NCI-H2107 treated with DMSO at 0.1 percent for 48 hours (cell line): ENCODE measurements at regions not wholly inside any gene's neighbourhood (a gene's known extent, or its start where the extent isn't known, plus 50 kb on each side); places are given as distances from the start of the nearest gene placed in this dataset.

Experiments used
- DNase-seq: peaks from one replicate; lab custom pipeline; 2025; ENCODE audit not compliant: unreplicated experiment; lab: John Stamatoyannopoulos, UW

DNA sequence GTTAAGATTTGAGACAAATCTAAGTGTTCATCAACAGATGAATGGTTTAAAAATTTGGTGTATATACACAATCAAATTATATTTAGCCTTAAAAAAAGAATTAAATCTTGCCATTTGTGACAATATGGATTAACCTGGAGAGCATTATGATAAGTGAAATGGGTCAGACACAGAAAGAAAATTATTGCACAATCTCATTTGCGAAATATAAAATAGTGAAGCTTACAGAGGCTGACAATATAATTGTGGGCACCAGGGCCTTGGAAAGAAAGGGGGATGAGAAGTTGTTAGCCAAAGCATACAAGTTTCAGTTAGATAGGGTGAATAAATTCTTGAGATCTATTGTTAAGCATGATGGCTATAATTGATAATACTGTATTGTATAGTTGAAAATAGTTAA, 883.0 kb downstream of the TECRL start:
- DNase-seq: no peak

GRCh38 chr4:63524764-63525163, 884.5 kb downstream of the TECRL start:
- DNase-seq: no peak

DNA sequence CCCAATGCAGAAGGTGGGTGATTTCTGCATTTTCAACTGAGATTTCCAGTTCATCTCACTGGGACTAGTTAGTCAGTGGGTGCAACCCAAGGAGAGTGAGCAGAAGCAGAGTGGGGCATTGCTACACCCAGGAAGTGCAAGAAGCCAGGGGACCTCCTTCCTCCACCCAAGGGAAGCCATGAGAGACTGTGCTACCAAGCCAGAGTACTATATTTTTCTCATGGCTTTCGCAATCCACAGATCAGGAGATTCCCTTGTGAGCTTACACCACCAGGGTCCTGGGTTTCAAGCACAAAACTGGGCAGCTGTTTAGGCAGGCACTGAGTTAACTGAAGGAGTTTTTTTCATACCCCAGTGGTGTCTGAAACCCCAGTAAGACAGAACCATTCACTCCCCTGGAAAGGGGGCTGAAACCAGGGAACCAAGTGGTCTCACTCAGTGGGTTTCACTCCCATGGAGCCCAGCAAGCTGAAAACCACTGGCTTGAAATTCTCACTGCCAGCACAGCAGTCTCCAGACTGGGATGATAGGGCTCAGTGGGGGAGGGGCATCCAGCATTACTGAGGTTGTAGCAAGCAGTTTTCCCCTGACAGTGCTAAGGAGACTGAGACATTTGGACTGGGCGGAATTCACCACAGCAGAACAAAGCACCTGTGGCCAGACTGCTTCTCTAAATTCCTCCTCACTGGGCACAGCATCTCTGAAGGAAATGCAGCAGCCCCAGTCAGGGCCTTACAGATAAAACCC, 903.4 kb downstream of the TECRL start:
- no peak for DNase-seq

DNA sequence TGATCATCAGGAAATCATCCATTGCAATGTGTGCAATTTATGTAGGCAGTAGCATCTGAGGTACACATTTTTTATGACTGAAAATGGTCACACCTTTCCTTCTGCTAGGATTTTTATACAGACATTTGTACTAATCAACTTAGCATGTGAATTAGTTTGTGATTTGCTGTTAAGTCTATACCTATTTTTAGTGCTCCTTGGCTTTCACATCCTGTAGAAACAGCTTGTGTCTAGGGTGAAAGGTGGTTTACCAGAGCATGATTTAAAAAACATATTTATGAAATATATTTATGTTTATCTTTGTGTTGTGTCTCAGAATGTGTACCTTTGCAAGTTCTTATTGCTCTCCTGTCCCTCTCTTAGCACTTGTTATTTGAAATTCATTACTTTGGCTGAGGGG, 916.0 kb downstream of the TECRL start:
- no peak for DNase-seq

- no peak for DNase-seq
Measured at GRCh38 chr4:63492515-63492914, 916.7 kb downstream of the TECRL start.

- no peak for DNase-seq
Measured at GRCh38 chr4:63464393-63464792, 944.9 kb downstream of the TECRL start.

- DNase-seq: no peak
Measured at GRCh38 chr4:63460075-63460474, 949.2 kb downstream of the TECRL start.

DNA sequence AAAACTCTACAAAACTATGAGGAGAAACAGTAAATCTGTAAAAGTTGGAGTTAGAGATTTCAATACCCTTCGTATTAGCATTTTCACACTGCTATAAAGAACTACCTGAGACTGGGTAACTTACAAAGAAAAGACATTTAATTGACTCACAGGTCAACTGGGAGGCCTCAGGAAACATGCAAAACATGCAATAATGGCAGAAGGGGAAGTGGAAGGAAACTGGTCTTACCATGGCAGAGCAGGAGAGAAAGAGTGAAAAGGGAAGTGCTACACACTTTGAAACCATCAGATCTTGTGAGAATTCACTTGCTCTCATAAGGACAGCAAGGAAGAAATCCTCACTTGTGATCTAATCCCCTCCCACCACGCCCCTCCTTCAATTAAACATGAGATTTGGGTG, 949.9 kb downstream of the TECRL start:
- DNase-seq: no peak

DNA sequence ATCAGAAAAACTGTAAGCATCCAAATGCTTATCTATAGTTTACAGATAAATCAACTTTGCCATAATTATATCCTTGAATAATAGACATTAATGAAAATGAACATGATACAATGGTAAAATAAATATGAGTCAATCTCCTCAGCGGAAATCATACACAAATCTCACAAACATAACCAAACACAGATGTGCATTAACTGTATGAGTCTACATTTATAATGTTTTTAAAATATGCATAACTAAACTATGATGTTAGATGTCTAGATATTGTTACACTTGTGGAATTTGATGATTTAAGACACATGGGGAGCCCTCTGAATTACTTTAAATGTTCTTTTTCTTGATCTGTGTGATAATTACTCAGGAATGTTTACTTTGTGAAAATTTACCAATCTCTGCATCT, 951.2 kb downstream of the TECRL start:
- DNase-seq: no peak

DNA sequence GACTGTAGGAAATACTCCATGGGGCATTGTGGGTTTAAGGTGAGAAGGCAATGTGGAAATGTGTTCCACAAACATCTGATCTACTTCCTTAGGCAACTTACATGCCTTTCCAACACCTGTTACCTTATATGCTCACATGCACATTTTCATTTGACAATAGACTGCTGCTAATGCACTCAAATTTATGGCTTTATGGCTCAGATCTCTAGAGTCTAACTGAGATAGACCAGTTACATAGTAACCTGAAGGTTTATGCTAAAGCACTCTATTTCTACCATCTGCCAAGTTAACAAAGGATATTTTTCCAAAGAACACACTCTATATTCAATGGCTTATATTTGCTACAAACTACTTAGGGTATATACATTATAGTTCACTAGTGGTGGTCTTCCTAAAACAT, 969.0 kb downstream of the TECRL start:
- no peak for DNase-seq

- no peak for DNase-seq
Measured at GRCh38 chr4:63430105-63430504, 979.1 kb downstream of the TECRL start.

- DNase-seq: no peak
Measured at GRCh38 chr4:63396269-63396668, 1013.0 kb downstream of the TECRL start.

GRCh38 chr4:63393544-63393943, 1015.7 kb downstream of the TECRL start:
- no peak for DNase-seq

DNA sequence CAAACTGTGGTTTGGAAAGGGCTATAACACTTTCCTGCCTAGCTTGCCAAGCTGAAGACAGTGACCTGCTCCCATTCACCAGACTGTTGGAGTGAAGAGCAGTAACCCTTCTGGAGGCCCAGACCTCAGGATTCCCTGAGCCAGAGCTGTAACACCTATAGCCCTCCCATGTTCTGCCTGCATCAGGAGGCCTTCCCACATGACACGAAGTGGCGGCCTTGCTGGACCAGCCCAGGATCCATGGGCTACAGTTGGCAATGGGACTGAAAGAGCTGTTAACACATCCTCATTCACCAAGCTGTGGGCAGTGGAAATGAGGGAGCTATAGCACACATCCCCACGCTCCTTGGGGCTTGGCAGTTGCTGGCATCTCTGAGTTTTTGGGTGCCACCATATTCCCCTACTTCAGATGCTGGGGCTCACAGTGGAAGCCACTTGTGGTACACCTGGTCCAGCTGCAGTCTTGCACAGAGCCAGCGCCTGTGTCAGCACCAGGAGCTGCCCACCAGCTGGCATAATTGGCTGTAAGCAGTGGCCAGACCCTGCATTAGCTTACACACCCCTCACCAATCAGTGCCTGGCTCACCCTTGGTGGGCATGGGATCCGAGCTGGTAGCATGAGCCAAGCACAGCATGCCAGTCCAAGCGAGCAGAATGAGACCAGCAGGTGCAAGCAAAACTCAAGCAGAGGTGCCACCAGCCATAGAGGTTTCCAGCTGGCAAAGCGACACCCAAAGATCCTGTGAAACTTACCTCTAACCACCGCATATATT, 1029.3 kb downstream of the TECRL start:
- no peak for DNase-seq

DNA sequence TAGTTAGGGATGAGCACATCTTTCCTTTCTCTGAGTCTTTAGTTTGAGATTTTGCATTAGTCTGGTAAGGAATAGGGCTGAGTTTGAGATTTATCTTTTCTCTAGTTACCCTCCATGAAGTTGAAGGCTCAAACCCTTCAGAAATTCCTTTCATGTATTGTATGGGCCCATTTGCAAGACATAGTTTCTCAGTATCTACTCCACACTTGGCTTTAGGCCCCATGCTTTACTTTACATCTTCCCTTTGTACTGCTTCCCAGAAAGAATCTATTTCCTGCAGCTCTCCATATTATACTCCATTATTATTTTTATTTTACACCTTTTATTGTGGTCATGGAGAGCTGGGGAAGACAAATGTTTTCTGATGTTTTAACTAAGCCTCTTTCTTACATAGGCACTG, 1038.2 kb downstream of the TECRL start:
- DNase-seq: no peak

DNA sequence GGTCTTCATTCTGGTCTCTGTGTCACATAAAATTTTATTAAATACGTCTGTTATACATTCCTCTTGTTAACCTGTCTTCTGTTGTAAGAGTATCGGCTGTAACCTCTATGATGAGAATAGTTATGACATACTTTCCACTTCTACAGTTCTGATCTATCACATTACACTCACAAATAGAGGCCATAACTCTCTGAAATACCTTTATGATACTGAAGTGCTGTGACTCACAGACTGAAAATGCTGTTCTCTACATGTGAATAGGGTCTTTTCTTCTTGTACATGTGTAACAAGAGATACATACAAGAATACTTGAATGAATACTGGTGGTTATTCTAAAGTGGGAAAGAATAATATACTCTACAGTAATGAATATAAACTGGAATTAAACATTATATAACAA, 1047.6 kb downstream of the TECRL start:
- DNase-seq: no peak

GRCh38 chr4:63361066-63361465, 1048.2 kb downstream of the TECRL start:
- no peak for DNase-seq

DNA sequence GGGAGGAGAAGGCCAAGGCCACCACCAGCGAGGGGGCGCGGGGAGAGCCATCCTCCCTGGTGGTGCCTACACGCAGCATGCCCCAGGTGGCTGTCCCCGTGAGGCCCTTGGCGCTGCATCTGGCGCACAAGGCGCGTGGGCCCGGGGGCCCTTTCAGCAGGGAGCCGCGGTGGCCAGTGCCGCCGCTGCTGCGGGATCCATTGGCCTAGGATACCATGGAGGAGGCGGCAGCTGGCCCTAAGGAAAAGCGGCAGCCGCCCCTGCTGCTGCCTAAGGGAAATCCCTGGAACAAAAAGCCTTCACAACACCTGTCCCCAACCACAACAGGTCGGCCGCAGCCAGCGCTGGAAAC, 1059.6 kb downstream of the TECRL start:
- DNase-seq: no peak

GRCh38 chr4:63348735-63349673, 1060.2 kb downstream of the TECRL start:
- no peak for DNase-seq

GRCh38 chr4:63325140-63325539, 1084.1 kb downstream of the TECRL start:
- DNase-seq: no peak

DNA sequence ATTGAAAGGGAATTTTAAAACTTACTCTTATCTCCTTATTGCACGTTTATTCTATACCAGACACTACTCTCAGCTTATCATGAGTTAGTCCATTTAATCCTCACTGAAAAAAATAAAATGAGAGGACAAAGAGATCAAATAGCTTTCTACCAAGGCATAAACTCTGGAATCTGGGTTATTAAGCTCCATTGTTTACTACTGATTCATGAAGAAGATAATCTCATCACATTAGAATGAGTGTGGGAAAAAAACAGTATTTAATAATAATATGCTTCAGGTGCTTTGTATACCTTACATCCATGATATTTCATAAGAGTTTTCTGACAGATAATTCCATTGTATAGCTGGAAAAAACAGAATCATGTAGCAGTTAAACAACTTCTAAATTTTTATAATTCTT, 1092.6 kb downstream of the TECRL start:
- DNase-seq: no peak

DNA sequence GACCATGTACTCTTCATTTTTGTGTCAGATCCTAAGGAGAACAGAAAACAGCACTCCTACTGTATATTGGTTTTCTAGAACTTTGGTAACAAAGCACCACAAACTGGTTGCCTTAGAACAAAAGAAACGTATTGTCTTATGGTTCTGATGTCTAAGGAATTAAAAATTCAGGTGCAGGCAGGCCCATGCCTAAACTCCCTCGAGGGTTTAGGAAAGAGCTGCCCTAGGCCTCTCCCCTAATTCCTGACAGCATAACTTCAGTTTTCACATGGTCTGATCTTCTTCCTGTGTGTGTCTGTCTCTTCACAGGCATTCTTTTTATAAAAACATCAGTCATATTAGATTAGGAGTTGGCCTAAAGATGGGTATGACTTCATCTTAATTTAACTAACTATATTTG, 1093.6 kb downstream of the TECRL start:
- no peak for DNase-seq
